HG02571 (cell line): ENCODE measurements at regions not wholly inside any gene's neighbourhood (a gene's known extent, or its start where the extent isn't known, plus 50 kb on each side); places are given as distances from the start of the nearest gene placed in this dataset.

Experiments used
- ATAC-seq: cut with Tn5 transposase; IDR thresholded peaks from one replicate; pipeline ENCODE4 v1.9.1; 2021; ENCODE audit warnings: mild to moderate bottlenecking, moderate library complexity; ENCODE audit not compliant: unreplicated experiment

GRCh38 chr3:76942101-76942500 lies 97.8 kb upstream of the ROBO2 start:
- ATAC-seq: no peak

- no peak for ATAC-seq
These were observed 96.8 kb upstream of the ROBO2 start for GRCh38 chr3:76943058-76943457.

GRCh38 chr3:76943671-76944070 lies 96.2 kb upstream of the ROBO2 start:
- ATAC-seq: no peak

DNA sequence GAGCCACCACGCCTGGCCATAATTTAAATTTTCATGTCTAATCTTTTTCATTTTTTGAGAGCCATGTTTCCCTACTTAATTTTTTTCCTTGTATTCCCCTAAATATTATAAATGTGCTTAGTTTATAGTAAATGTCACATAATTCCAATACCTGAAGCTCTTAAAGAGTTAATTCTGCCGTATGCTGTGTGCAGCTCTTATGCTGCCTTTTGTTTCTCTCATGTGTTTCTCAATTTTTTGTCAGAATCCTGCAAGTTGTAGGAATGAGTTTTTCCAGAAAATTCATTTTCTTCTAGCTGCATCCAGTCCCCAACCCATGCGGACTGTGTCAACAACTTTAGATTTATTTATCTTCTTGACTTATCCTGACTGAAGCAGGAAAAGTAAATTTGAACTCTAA lies 90.9 kb upstream of the ROBO2 start:
- no peak for ATAC-seq

- no peak for ATAC-seq
These were observed 90.4 kb upstream of the ROBO2 start for GRCh38 chr3:76949462-76949861.

- ATAC-seq: no peak
These were observed 89.3 kb upstream of the ROBO2 start for GRCh38 chr3:76950590-76950989.

DNA sequence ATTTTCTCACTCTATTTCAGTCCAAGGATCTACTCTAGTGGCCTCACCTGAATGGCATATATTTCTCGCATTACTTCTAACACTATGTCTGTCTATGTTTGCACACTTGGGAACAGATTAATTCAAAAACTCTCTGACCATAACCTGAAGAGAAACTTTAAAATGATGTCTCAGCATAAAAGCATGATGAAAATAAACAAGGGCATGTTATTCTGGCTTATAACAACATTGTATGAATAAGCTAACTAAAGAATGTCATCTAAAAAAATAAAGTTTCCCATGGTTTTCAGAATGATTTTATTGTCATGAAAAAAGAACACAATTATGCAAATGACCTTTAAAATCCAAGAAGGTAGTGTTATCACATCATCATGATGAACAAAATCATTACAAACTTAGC lies 85.5 kb upstream of the ROBO2 start:
- ATAC-seq: no peak

DNA sequence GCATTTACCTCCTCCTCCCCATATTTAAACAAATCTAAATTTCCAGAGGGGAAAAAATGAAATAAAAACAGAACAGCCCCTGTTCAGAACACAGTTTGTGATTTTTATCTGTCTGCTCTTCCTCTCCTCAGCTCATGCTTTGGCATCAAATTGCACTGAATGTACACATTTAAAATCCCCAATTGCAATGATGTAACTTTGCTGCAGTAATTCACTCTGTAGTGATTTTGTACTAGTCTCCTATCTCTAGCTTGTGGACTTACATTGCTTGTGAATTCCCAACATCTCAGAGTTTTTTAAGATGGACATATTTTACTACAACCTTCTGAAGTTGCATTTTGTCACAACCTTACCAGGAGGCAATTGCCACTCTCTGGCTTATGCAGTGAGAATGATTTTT lies 81.6 kb upstream of the ROBO2 start:
- ATAC-seq: no peak

GRCh38 chr3:76958861-76959260 lies 81.0 kb upstream of the ROBO2 start:
- ATAC-seq: no peak

- no peak for ATAC-seq
These were observed 78.6 kb upstream of the ROBO2 start for GRCh38 chr3:76961284-76961683.

DNA sequence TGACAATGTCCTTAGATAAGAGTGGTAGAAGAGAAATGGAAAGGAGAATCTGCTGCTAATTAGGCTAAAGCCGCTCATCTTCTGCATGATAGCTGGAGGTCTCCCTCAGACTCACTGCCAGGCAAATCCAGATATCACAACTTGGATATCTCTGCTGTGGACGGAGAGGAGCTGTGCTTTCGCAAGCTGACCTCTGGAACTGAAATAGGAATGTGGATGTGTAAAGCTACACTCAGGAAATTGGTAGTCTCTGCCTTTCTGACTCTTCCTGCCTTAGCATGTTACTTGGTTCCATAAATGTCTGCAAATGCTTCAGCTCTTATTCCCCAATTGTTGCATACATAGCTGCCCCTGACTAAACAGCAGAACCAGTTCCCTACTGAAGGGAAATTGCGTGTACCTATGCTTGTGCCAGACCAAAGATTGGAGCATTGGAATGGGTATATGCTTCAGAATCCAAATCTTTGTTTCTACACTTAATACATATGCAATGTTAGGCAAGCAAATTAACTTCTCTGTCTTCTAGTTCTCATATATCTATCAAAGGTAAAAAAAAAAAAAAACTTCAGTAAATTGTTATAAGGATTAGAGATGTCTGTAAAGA lies 74.7 kb upstream of the ROBO2 start:
- ATAC-seq: no peak

GRCh38 chr3:76969471-76969870 lies 70.4 kb upstream of the ROBO2 start:
- no peak for ATAC-seq

DNA sequence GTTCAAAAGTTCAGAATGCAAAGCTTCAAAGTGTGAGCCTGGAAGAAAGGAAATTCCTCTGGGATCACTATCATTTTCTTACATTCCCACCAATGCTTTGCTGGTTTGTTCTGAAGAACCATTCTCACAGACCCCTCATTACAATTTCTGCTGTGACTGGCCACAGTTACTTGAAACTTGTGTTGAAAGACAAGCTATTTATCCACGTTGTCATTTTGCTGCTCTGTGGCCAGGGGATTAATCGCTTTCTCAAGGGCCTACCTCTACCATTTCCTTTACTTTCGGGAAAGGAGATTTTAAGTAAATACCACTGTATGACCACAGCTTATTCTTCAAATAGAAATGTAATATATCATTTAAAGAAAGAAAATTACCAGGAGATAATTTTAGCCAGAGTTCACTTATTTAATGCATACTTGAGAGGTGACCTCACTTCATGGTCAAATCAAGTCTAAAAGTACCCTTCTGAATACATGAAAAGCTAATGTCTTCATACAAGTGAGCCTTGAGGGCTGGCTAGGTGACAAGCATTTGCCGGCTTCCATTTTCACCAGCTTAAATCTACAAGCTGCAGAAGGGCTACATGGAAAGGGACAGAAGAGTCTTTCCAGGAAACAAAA lies 69.8 kb upstream of the ROBO2 start:
- ATAC-seq: no peak

- ATAC-seq: no peak
These were observed 67.1 kb upstream of the ROBO2 start for GRCh38 chr3:76972624-76973296.

DNA sequence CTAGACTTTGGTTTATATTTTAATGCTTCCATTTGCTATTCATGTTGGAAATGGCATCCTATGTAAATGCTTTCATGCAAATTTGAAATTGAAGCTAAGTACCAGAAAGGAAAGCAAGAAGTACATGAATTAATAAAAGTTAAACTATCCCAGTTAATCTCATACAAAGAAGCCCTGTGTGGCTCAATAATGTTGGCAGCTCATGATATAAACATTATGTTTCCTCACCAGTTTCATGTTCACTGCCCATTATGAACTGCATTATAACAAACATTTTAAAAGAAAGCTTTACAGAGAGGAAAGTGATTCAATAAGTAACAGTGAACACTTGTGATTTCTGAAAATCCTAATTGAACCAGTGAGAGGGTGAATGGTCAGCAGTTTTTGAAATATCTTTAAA lies 62.9 kb upstream of the ROBO2 start:
- no peak for ATAC-seq

DNA sequence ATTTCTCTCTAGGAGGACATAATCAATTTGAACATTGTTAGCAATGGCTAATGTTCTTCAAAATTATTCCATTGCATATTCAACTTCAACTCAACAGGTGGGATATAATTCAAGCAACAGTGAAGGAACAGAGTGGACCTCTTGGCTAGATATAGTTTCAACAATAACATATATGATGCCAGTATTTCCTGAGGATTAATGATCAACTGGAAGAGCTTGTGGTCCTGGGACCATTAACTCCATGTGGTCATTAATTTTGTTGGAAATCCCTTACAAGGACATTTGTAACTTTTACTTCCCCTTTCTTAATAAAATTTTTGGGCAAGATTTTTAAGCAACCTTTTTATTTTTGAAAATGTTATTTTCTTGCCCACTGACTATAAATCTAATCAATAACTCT lies 54.3 kb upstream of the ROBO2 start:
- no peak for ATAC-seq

DNA sequence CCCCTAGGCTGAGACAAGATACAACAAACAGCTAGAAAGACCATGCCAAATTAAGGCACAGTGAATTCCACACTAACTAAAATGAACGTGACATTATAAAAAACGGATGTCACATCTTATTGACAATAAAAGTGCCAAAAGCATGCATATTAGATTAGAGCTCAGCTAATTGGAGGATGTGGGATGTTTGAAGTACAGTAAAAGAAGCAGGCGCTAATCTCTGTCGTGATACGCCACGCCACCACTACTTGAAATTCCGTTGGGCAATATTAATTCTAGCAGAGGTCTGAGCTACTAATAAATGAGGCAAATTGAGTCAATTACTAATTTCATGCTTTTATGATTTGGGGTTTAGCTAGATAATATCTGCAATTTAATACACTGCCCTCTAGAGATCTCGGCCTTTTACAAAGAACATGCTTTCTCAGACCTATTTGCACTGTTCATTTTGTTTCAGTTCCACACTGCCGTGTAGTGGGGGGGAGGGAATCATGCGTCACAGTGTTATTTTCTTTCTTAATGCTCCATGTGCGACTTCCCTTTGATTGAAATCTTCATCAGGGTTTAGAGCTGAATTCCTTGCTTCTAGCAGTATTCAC lies 52.9 kb upstream of the ROBO2 start:
- ATAC-seq: no peak
